HG02973 (cell line): ENCODE measurements at regions not wholly inside any gene's neighbourhood (a gene's known extent, or its start where the extent isn't known, plus 50 kb on each side); places are given as distances from the start of the nearest gene placed in this dataset.
"Not testable (repeated sequence)": the region's sequence is repeated elsewhere in the genome, so short reads cannot be mapped to it uniquely, and the experiment has no call there.

Experiments used
- ATAC-seq: cut with Tn5 transposase; IDR thresholded peaks from one replicate; pipeline ENCODE4 v1.9.1; 2021; ENCODE audit warnings: moderate library complexity; ENCODE audit not compliant: unreplicated experiment

GRCh38 chr17:77036841-77037381 is 103.9 kb upstream of the SEC14L1 start:
- no peak for ATAC-seq

- no peak for ATAC-seq
These were observed 102.8 kb upstream of the SEC14L1 start for GRCh38 chr17:77037943-77038342.

- ATAC-seq: no peak
These were observed 101.7 kb upstream of the SEC14L1 start for GRCh38 chr17:77038884-77039555.

GRCh38 chr17:77042476-77043231 is 98.1 kb upstream of the SEC14L1 start:
- no peak for ATAC-seq

GRCh38 chr17:77045441-77046041 is 95.2 kb upstream of the SEC14L1 start:
- no peak for ATAC-seq

GRCh38 chr17:77049440-77049839 is 91.3 kb upstream of the SEC14L1 start:
- no peak for ATAC-seq

- ATAC-seq: not testable (repeated sequence)
These were observed 89.9 kb upstream of the SEC14L1 start for GRCh38 chr17:77050901-77051300.

GRCh38 chr17:77054936-77055335 is 85.8 kb upstream of the SEC14L1 start:
- ATAC-seq: no peak

GRCh38 chr17:77055453-77055852 is 85.3 kb upstream of the SEC14L1 start:
- no peak for ATAC-seq

GRCh38 chr17:77058016-77058415 is 82.8 kb upstream of the SEC14L1 start:
- no peak for ATAC-seq

GRCh38 chr17:77061669-77062068 is 79.1 kb upstream of the SEC14L1 start:
- ATAC-seq: no peak

- ATAC-seq: no peak
These were observed 76.2 kb upstream of the SEC14L1 start for GRCh38 chr17:77064598-77064997.

- ATAC-seq: no peak
These were observed 74.6 kb upstream of the SEC14L1 start for GRCh38 chr17:77066165-77066564.

GRCh38 chr17:77066726-77067409 is 73.9 kb upstream of the SEC14L1 start:
- ATAC-seq: not testable (repeated sequence)

- ATAC-seq: no peak
These were observed 71.9 kb upstream of the SEC14L1 start for GRCh38 chr17:77068915-77069314.

- ATAC-seq: no peak
These were observed 69.9 kb upstream of the SEC14L1 start for GRCh38 chr17:77070888-77071279.

GRCh38 chr17:77071925-77072490 is 68.8 kb upstream of the SEC14L1 start:
- no peak for ATAC-seq

- no peak for ATAC-seq
These were observed 68.1 kb upstream of the SEC14L1 start for GRCh38 chr17:77072670-77073069.

GRCh38 chr17:77074681-77075080 is 66.1 kb upstream of the SEC14L1 start:
- no peak for ATAC-seq

GRCh38 chr17:77076124-77076830 is 64.5 kb upstream of the SEC14L1 start:
- no peak for ATAC-seq
